ENCODE measurements at regions not wholly inside any gene's neighbourhood (a gene's known extent, or its start where the extent isn't known, plus 50 kb on each side); places are given as distances from the start of the nearest gene placed in this dataset.

DNA sequence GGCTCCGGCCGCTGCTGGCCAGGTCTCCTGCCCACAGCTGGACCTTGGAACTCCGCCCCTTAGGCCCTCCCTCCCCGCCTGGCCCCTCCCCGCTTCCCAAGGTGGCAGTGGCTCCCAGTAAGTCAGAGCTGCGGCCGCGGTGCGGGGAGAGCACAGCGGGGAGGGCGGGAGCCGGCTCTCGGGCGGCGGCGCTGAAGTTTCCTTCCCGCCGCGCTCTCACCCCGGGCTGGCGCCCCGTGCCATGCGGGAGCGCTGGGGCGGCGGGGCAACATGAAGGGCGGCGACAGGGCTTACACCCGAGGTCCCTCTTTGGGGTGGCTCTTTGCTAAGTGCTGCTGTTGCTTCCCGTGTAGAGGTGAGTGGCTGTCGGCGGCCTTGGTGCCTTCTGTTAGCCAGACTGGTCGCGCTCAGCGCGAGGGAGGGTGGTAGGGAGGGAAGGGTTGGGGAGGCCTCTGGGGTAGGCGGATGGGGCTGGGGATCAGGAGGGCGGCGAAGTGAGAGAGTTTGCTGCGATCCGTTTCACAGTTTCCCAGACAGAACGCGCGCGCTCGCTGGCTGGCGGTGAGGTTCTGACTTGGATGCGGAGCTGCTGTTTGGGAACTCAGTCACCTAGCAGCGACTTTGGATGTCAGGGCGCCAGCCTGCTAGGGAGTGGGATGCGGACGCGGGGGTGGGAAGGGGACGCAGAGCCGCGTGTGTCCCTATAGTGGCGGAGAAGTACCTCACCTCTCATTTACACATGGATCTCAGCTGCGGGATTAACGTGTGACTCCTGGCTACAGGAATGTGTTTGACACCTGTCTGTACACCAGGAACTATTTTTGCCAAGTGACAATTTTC is 145.5 kb upstream of the UMPS start:
- POLR2A ChIA-PET (ENCODE audit: unreplicated experiment) = interaction anchor here (0.7 kb wide), 1 partner anchor 1898 kb away, joined by 3 read pairs; no protein-coding TSS in a partner anchor
- H3K79me2 ChIP-seq (ENCODE audit: low read depth) = no peaks in the 10 kb centered on the region
- no TSS peak for BruUV-seq (replicated peaks)
- H3K36me3 ChIP-seq (ENCODE audit: low read depth) = no peaks in the 10 kb centered on the region
- H3K9me2 ChIP-seq (ENCODE audit: insufficient read depth) = no peaks in the 10 kb centered on the region
- H3K9me3 ChIP-seq (ENCODE audit: insufficient read depth, low read depth) = no peaks in the 10 kb centered on the region
- no peaks in the 10 kb centered on the region for H3F3A ChIP-seq (ENCODE audit: insufficient read depth, low read depth)
- no peaks in the 10 kb centered on the region for H4K20me1 ChIP-seq (ENCODE audit: insufficient read depth)
- peaks cover 6% of the 10 kb centered on the region; the same call in 1 of the 2 replicates for H3K4me1 ChIP-seq (replicated peaks; ENCODE audit: insufficient read depth)
- no peak overlapping the region for H3K27ac ChIP-seq
- CTCF ChIA-PET = interaction anchor here (0.6 kb wide), 1 partner anchor 855 kb away, joined by 3 read pairs; no protein-coding TSS in a partner anchor
- intact Hi-C loops (cut with micrococcal nuclease; ENCODE audit: unreplicated experiment) = loop anchor here (5.0 kb wide), 1 partner anchor 103 kb away; no protein-coding TSS in a partner anchor
- peak overlapping the region; percentile 57 for H3K4me3 ChIP-seq
- peaks cover 22% of the 10 kb centered on the region for H3K27me3 ChIP-seq (ENCODE audit: insufficient read depth, low read depth)
- peak; percentile 45 to 84 for DNase-seq
- TF ChIP-seq, protein P1, sequence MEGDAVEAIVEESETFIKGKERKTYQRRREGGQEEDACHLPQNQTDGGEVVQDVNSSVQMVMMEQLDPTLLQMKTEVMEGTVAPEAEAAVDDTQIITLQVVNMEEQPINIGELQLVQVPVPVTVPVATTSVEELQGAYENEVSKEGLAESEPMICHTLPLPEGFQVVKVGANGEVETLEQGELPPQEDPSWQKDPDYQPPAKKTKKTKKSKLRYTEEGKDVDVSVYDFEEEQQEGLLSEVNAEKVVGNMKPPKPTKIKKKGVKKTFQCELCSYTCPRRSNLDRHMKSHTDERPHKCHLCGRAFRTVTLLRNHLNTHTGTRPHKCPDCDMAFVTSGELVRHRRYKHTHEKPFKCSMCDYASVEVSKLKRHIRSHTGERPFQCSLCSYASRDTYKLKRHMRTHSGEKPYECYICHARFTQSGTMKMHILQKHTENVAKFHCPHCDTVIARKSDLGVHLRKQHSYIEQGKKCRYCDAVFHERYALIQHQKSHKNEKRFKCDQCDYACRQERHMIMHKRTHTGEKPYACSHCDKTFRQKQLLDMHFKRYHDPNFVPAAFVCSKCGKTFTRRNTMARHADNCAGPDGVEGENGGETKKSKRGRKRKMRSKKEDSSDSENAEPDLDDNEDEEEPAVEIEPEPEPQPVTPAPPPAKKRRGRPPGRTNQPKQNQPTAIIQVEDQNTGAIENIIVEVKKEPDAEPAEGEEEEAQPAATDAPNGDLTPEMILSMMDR (conservative IDR thresholded peaks at IDR 0.05) = no peak
- no peak for TF ChIP-seq EZH2 (IDR thresholded peaks at IDR 0.05; ENCODE audit: low read depth)
- H3K4me2 ChIP-seq = peak overlapping the region; percentile 79
- H2AFZ ChIP-seq = peak overlapping the region; percentile 79

DNA sequence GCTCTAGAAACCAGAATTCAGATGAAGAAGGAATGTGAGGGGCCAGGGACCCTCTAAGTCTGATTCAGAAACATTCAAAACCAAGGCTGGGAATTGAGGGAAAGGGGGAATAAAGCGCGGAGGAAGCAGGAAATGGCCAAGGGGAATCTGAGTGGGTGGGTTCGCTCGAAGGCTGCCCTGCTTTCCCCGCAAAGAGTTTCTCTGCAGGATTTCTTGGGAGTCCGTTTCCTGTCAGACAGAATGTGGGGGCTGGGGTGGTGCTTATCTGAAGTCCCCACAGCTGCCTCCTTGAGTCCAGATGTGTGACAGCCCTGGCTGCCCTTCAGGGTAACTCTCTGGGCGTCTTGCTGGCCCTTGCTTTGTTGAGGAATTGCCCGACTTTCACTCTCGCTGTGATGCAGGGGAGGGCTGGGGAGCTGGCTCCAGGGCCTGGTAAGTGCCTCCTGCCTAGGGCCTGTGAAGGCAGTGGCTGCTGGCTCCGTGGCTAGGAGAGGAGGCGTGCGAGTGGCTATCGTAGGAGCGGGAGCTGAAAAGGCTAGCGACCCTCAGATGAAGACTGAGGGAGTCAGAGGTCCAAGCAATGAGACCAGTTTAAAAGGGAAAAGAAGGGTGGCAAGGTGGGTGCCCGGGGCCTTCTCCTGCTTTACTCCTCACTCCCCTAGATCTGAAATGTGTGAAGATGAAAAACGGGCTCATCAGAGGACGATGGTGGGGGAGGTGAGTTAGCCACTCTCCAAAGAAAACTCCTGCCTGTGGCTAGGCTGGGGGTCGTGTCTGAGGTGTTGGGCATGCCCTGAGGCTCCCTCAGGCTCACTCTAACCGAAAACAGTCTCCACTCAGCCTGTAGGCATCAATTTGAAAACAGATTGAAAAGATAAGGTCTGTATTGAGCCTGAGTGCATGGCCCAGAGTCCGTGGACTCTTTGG is 143.9 kb upstream of the UMPS start:
- POLR2A ChIA-PET (ENCODE audit: unreplicated experiment) = no interaction called here
- intact Hi-C loops (cut with micrococcal nuclease; ENCODE audit: unreplicated experiment) = no loop called here
- no peaks in the 10 kb centered on the region for H3K9me2 ChIP-seq (ENCODE audit: insufficient read depth)

DNA sequence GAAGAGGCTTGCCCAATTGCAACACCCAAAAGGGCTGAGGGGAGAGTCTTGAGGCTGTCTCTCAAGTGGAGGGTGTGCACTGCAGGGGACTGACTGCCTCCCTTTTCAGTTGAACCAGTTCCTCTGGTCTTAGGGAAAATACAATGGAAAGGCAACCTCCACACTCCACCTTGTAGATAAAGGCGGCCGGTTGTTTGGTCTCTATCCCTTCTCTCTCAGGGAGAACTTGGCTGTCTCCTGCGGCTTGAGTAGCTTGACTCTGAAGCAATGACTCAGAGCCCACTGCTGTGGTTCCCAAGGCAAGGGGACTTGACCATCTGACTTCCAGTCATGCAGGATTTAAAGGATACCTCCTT is 143.2 kb upstream of the UMPS start:
- H3K36me3 ChIP-seq (ENCODE audit: low read depth) = no peaks in the 10 kb centered on the region
- H3K4me2 ChIP-seq = peak overlapping the region; percentile 30; the same call in 1 of the 2 replicates
- H2AFZ ChIP-seq = no peak overlapping the region
- peaks cover 22% of the 10 kb centered on the region for H3K27me3 ChIP-seq (ENCODE audit: insufficient read depth, low read depth)
- peak; percentile 56 to 59 for DNase-seq
- no peak overlapping the region for H3K27ac ChIP-seq
- no peaks in the 10 kb centered on the region for H3K9me3 ChIP-seq (ENCODE audit: insufficient read depth, low read depth)
- intact Hi-C loops (cut with micrococcal nuclease; ENCODE audit: unreplicated experiment) = no loop called here
- H3K4me3 ChIP-seq = no peak overlapping the region
- peaks cover 11% of the 10 kb centered on the region for H3K4me1 ChIP-seq (replicated peaks; ENCODE audit: insufficient read depth)
- CTCF ChIA-PET = no interaction called here
- peaks cover 1% of the 10 kb centered on the region; the same call in 1 of the 2 replicates for H3F3A ChIP-seq (ENCODE audit: insufficient read depth, low read depth)
- POLR2A ChIA-PET (ENCODE audit: unreplicated experiment) = no interaction called here
- no peaks in the 10 kb centered on the region for H4K20me1 ChIP-seq (ENCODE audit: insufficient read depth)
- no TSS peak for BruUV-seq (replicated peaks)
- no peaks in the 10 kb centered on the region for H3K79me2 ChIP-seq (ENCODE audit: low read depth)
- TF ChIP-seq, protein P1 (conservative IDR thresholded peaks at IDR 0.05) = no peak
- TF ChIP-seq EZH2 (IDR thresholded peaks at IDR 0.05; ENCODE audit: low read depth) = no peak
- no peaks in the 10 kb centered on the region for H3K9me2 ChIP-seq (ENCODE audit: insufficient read depth)

More for the DNA sequence above, 143.9 kb upstream of the UMPS start:
- Histone ChIP-seq H3F3A (ENCODE audit: insufficient read depth, low read depth) (no peaks in the 10 kb centered on the region), H4K20me1 (ENCODE audit: insufficient read depth) (no peaks in the 10 kb centered on the region), H3K79me2 (ENCODE audit: low read depth) (no peaks in the 10 kb centered on the region), H3K27ac (no peak overlapping the region), H3K4me3 (no peak overlapping the region), H3K4me1 (replicated peaks; ENCODE audit: insufficient read depth) (peaks cover 6% of the 10 kb centered on the region; the same call in 1 of the 2 replicates), H3K27me3 (ENCODE audit: insufficient read depth, low read depth) (peaks cover 22% of the 10 kb centered on the region), H2AFZ (no peak overlapping the region), H3K4me2 (peak overlapping the region; percentile 30; the same call in 1 of the 2 replicates), H3K9me3 (ENCODE audit: insufficient read depth, low read depth) (no peaks in the 10 kb centered on the region), H3K36me3 (ENCODE audit: low read depth) (no peaks in the 10 kb centered on the region)
- no TSS peak for BruUV-seq (replicated peaks)
- CTCF ChIA-PET = no interaction called here
- DNase-seq = no peak
- no peak for TF ChIP-seq EZH2 (IDR thresholded peaks at IDR 0.05; ENCODE audit: low read depth)
- TF ChIP-seq, protein P1 (conservative IDR thresholded peaks at IDR 0.05) = no peak
